Astrocyte of the cerebellum (primary cell): ENCODE measurements at regions not wholly inside any gene's neighbourhood (a gene's known extent, or its start where the extent isn't known, plus 50 kb on each side); places are given as distances from the start of the nearest gene placed in this dataset.
"Not testable (repeated sequence)": the region's sequence is repeated elsewhere in the genome, so short reads cannot be mapped to it uniquely, and the experiment has no call there.

ENCODE experiments used
- DNase-seq: peaks from one replicate; pipeline ENCODE4 v3.0.0-alpha.2; 2011; ENCODE audit warnings: low read depth
- H3K4me3 ChIP-seq: 2 replicates; pipeline ENCODE4 v1.5.1; 2011; ENCODE audit warnings: mild to moderate bottlenecking, low read depth, low read length, moderate library complexity
- CTCF ChIP-seq: IDR thresholded peaks from 2 replicates; pipeline ENCODE4 v1.5.1; 2012; ENCODE audit warnings: low read length, low read depth, moderate library complexity, mild to moderate bottlenecking; ENCODE audit errors: missing control alignments
- in situ Hi-C: cut with HindIII; loops from 2 replicates; pipeline ENCODE4 v1.10.0; 2017; ENCODE audit warnings: low sequenced_read_pairs

GRCh38 chr11:87555101-87555500 lies 517.4 kb downstream of the TMEM135 start:
- no peak overlapping the region for H3K4me3 ChIP-seq
- TF ChIP-seq CTCF = no peak
- no peak for DNase-seq
- in situ Hi-C loops = no loop called here

GRCh38 chr11:87548797-87549196 lies 511.1 kb downstream of the TMEM135 start:
- no peak for DNase-seq
- TF ChIP-seq CTCF = no peak
- in situ Hi-C loops = no loop called here
- no peak overlapping the region for H3K4me3 ChIP-seq

GRCh38 chr11:87545858-87546257 lies 508.1 kb downstream of the TMEM135 start:
- in situ Hi-C loops = no loop called here
- TF ChIP-seq CTCF = no peak
- H3K4me3 ChIP-seq = no peak overlapping the region
- DNase-seq = no peak

GRCh38 chr11:87539596-87539995 lies 501.9 kb downstream of the TMEM135 start:
- DNase-seq = no peak
- no peak overlapping the region for H3K4me3 ChIP-seq
- in situ Hi-C loops = no loop called here
- TF ChIP-seq CTCF = no peak

GRCh38 chr11:87536565-87536964 lies 498.8 kb downstream of the TMEM135 start:
- no peak for DNase-seq
- no peak overlapping the region for H3K4me3 ChIP-seq
- no peak for TF ChIP-seq CTCF
- in situ Hi-C loops = no loop called here

GRCh38 chr11:87536016-87536415 lies 498.3 kb downstream of the TMEM135 start:
- H3K4me3 ChIP-seq = no peak overlapping the region
- in situ Hi-C loops = no loop called here
- no peak for DNase-seq
- TF ChIP-seq CTCF = no peak

GRCh38 chr11:87535513-87535912 lies 497.8 kb downstream of the TMEM135 start:
- in situ Hi-C loops = no loop called here
- H3K4me3 ChIP-seq = no peak overlapping the region
- no peak for TF ChIP-seq CTCF

GRCh38 chr11:87531835-87532234 lies 494.1 kb downstream of the TMEM135 start:
- in situ Hi-C loops, DNase-seq, H3K4me3 ChIP-seq: not testable (repeated sequence)

More at GRCh38 chr11:87535513-87535912, 497.8 kb downstream of the TMEM135 start:
- no peak for DNase-seq
